Activated naive CD8-positive, alpha-beta T cell treated with anti-CD3 and anti-CD28 coated beads, Interleukin-2, amount 50 U/mL, for 24 hours (primary cell): ENCODE measurements at regions not wholly inside any gene's neighbourhood (a gene's known extent, or its start where the extent isn't known, plus 50 kb on each side); places are given as distances from the start of the nearest gene placed in this dataset.
"Not testable (repeated sequence)": the region's sequence is repeated elsewhere in the genome, so short reads cannot be mapped to it uniquely, and the experiment has no call there.

Source experiments
- ATAC-seq: fragments of 150-1000 bp; cut with Tn5 transposase; one replicate; pipeline ENCODE4 v1.10.0; 2021
- DNase-seq: peaks from one replicate; pipeline ENCODE4 v3.0.0; 2021
- H3K27ac Mint-ChIP-seq: one replicate; pipeline ENCODE4 v1.8.0; 2021; ENCODE audit warnings: mild to moderate bottlenecking, mixed read lengths
- H3K27me3 Mint-ChIP-seq: one replicate; pipeline ENCODE4 v1.8.0; 2021; ENCODE audit warnings: mixed read lengths
- H3K36me3 Mint-ChIP-seq: one replicate; pipeline ENCODE4 v1.8.0; 2021; ENCODE audit warnings: low read depth, mixed read lengths
- H3K4me1 Mint-ChIP-seq: one replicate; pipeline ENCODE4 v1.8.0; 2021; ENCODE audit warnings: mixed read lengths
- H3K4me3 Mint-ChIP-seq: one replicate; pipeline ENCODE4 v1.8.0; 2021; ENCODE audit warnings: mild to moderate bottlenecking, moderate library complexity, mixed read lengths
- H3K9me3 Mint-ChIP-seq: one replicate; pipeline ENCODE4 v1.8.0; 2021; ENCODE audit warnings: mixed read lengths

- H3K36me3 Mint-ChIP-seq: no peaks in the 10 kb centered on the region
- H3K27ac Mint-ChIP-seq: no peak overlapping the region
- H3K9me3 Mint-ChIP-seq: no peaks in the 10 kb centered on the region
- ATAC-seq (no peak), DNase-seq (no peak)
- no peaks in the 10 kb centered on the region for H3K4me1 Mint-ChIP-seq
- H3K27me3 Mint-ChIP-seq: no peaks in the 10 kb centered on the region
- no peak overlapping the region for H3K4me3 Mint-ChIP-seq
These were observed 390.2 kb downstream of the TENT5A start for GRCh38 chr6:81362246-81362645.

- Mint-ChIP-seq H3K9me3 (peaks cover 5% of the 10 kb centered on the region), H3K36me3 (no peaks in the 10 kb centered on the region), H3K27ac (no peak overlapping the region), H3K4me1 (no peaks in the 10 kb centered on the region), H3K27me3 (no peaks in the 10 kb centered on the region), H3K4me3 (no peak overlapping the region)
- DNase-seq (no peak), ATAC-seq (no peak)
These were observed 399.2 kb downstream of the TENT5A start for GRCh38 chr6:81353262-81353661.

GRCh38 chr6:81344026-81344425 lies 408.5 kb downstream of the TENT5A start:
- not testable (repeated sequence) for H3K27me3 Mint-ChIP-seq, H3K27ac Mint-ChIP-seq, DNase-seq, H3K9me3 Mint-ChIP-seq, ATAC-seq, H3K36me3 Mint-ChIP-seq, H3K4me3 Mint-ChIP-seq, H3K4me1 Mint-ChIP-seq

GRCh38 chr6:81340946-81341345 lies 411.5 kb downstream of the TENT5A start:
- Mint-ChIP-seq H3K4me1 (no peaks in the 10 kb centered on the region), H3K27ac (no peak overlapping the region), H3K4me3 (no peak overlapping the region), H3K36me3 (no peaks in the 10 kb centered on the region), H3K9me3 (peaks cover 18% of the 10 kb centered on the region), H3K27me3 (no peaks in the 10 kb centered on the region)
- DNase-seq (no peak), ATAC-seq (no peak)

GRCh38 chr6:81331526-81331925 lies 421.0 kb downstream of the TENT5A start:
- Mint-ChIP-seq H3K27me3 (no peaks in the 10 kb centered on the region), H3K4me3 (no peak overlapping the region), H3K36me3 (no peaks in the 10 kb centered on the region), H3K27ac (no peak overlapping the region), H3K9me3 (peaks cover 2% of the 10 kb centered on the region), H3K4me1 (no peaks in the 10 kb centered on the region)
- DNase-seq (no peak), ATAC-seq (no peak)

- peaks cover 4% of the 10 kb centered on the region for H3K9me3 Mint-ChIP-seq
- DNase-seq: no peak
- no peaks in the 10 kb centered on the region for H3K4me1 Mint-ChIP-seq
- ATAC-seq: no peak
- no peaks in the 10 kb centered on the region for H3K27me3 Mint-ChIP-seq
- no peaks in the 10 kb centered on the region for H3K36me3 Mint-ChIP-seq
- H3K27ac Mint-ChIP-seq: no peak overlapping the region
- H3K4me3 Mint-ChIP-seq: no peak overlapping the region
These were observed 423.8 kb downstream of the TENT5A start for GRCh38 chr6:81328700-81329099.

- Mint-ChIP-seq H3K4me1 (no peaks in the 10 kb centered on the region), H3K4me3 (no peak overlapping the region), H3K36me3 (no peaks in the 10 kb centered on the region), H3K27me3 (no peaks in the 10 kb centered on the region), H3K9me3 (peaks cover 4% of the 10 kb centered on the region), H3K27ac (no peak overlapping the region)
- ATAC-seq: no peak
- DNase-seq: no peak
These were observed 425.5 kb downstream of the TENT5A start for GRCh38 chr6:81326881-81327561.

GRCh38 chr6:81309811-81310210 lies 442.7 kb downstream of the TENT5A start:
- H3K4me1 Mint-ChIP-seq: no peaks in the 10 kb centered on the region
- no peaks in the 10 kb centered on the region for H3K36me3 Mint-ChIP-seq
- peaks cover 12% of the 10 kb centered on the region for H3K9me3 Mint-ChIP-seq
- no peak overlapping the region for H3K4me3 Mint-ChIP-seq
- ATAC-seq: no peak
- DNase-seq: no peak
- H3K27me3 Mint-ChIP-seq: no peaks in the 10 kb centered on the region
- H3K27ac Mint-ChIP-seq: no peak overlapping the region

GRCh38 chr6:81308577-81309279 lies 443.8 kb downstream of the TENT5A start:
- ATAC-seq (no peak), DNase-seq (no peak)
- H3K9me3 Mint-ChIP-seq: peaks cover 10% of the 10 kb centered on the region
- no peak overlapping the region for H3K27ac Mint-ChIP-seq
- H3K36me3 Mint-ChIP-seq: no peaks in the 10 kb centered on the region
- H3K4me1 Mint-ChIP-seq: no peaks in the 10 kb centered on the region
- no peaks in the 10 kb centered on the region for H3K27me3 Mint-ChIP-seq
- no peak overlapping the region for H3K4me3 Mint-ChIP-seq

GRCh38 chr6:81307651-81308214 lies 444.7 kb downstream of the TENT5A start:
- no peak overlapping the region for H3K4me3 Mint-ChIP-seq
- peaks cover 4% of the 10 kb centered on the region for H3K9me3 Mint-ChIP-seq
- ATAC-seq (no peak), DNase-seq (no peak)
- no peak overlapping the region for H3K27ac Mint-ChIP-seq
- H3K36me3 Mint-ChIP-seq: no peaks in the 10 kb centered on the region
- no peaks in the 10 kb centered on the region for H3K4me1 Mint-ChIP-seq
- no peaks in the 10 kb centered on the region for H3K27me3 Mint-ChIP-seq

GRCh38 chr6:81304466-81304865 lies 448.0 kb downstream of the TENT5A start:
- Mint-ChIP-seq H3K27ac (no peak overlapping the region), H3K36me3 (no peaks in the 10 kb centered on the region), H3K27me3 (no peaks in the 10 kb centered on the region), H3K4me3 (no peak overlapping the region), H3K9me3 (peaks cover 4% of the 10 kb centered on the region), H3K4me1 (no peaks in the 10 kb centered on the region)
- DNase-seq (no peak), ATAC-seq (no peak)

- DNase-seq (no peak), ATAC-seq (no peak)
- no peak overlapping the region for H3K4me3 Mint-ChIP-seq
- H3K36me3 Mint-ChIP-seq: no peaks in the 10 kb centered on the region
- no peak overlapping the region for H3K27ac Mint-ChIP-seq
- H3K27me3 Mint-ChIP-seq: no peaks in the 10 kb centered on the region
- H3K4me1 Mint-ChIP-seq: no peaks in the 10 kb centered on the region
- no peaks in the 10 kb centered on the region for H3K9me3 Mint-ChIP-seq
These were observed 451.5 kb downstream of the TENT5A start for GRCh38 chr6:81300961-81301360.

- no peak for DNase-seq
- H3K27me3 Mint-ChIP-seq: no peaks in the 10 kb centered on the region
- H3K4me3 Mint-ChIP-seq: no peak overlapping the region
- no peaks in the 10 kb centered on the region for H3K4me1 Mint-ChIP-seq
- no peaks in the 10 kb centered on the region for H3K36me3 Mint-ChIP-seq
- no peak for ATAC-seq
- H3K27ac Mint-ChIP-seq: no peak overlapping the region
- H3K9me3 Mint-ChIP-seq: no peaks in the 10 kb centered on the region
These were observed 453.7 kb downstream of the TENT5A start for GRCh38 chr6:81298751-81299150.

- Mint-ChIP-seq H3K9me3 (peaks cover 5% of the 10 kb centered on the region), H3K4me3 (no peak overlapping the region), H3K4me1 (no peaks in the 10 kb centered on the region), H3K36me3 (no peaks in the 10 kb centered on the region), H3K27ac (no peak overlapping the region), H3K27me3 (no peaks in the 10 kb centered on the region)
- DNase-seq (no peak), ATAC-seq (no peak)
These were observed 457.2 kb downstream of the TENT5A start for GRCh38 chr6:81295310-81295709.

- no peaks in the 10 kb centered on the region for H3K27me3 Mint-ChIP-seq
- no peak for DNase-seq
- H3K27ac Mint-ChIP-seq: no peak overlapping the region
- H3K36me3 Mint-ChIP-seq: no peaks in the 10 kb centered on the region
- H3K4me3 Mint-ChIP-seq: no peak overlapping the region
- H3K4me1 Mint-ChIP-seq: no peaks in the 10 kb centered on the region
- H3K9me3 Mint-ChIP-seq: peaks cover 5% of the 10 kb centered on the region
- ATAC-seq: no peak
These were observed 458.6 kb downstream of the TENT5A start for GRCh38 chr6:81293896-81294295.
